Testis (tissue), 2 donors: ENCODE measurements at regions not wholly inside any gene's neighbourhood (a gene's known extent, or its start where the extent isn't known, plus 50 kb on each side); places are given as distances from the start of the nearest gene placed in this dataset.

Experiments
- DNase-seq: peaks from one replicate; pipeline ENCODE4 v3.0.0-alpha.2; 2019
- H3K27ac ChIP-seq, 2 donors: fragments of 200-600 bp; sonication (generic); one replicate each; pipeline ENCODE4 v1.5.1; 2019
- H3K27me3 ChIP-seq: fragments of 200-600 bp; sonication (generic); one replicate; pipeline ENCODE4 v1.5.1; 2019
- H3K36me3 ChIP-seq: fragments of 200-600 bp; sonication (generic); one replicate; pipeline ENCODE4 v1.5.1; 2017; ENCODE audit warnings: low read depth; ENCODE audit errors: missing control alignments
- H3K4me1 ChIP-seq: fragments of 200-600 bp; sonication (generic); one replicate; pipeline ENCODE4 v1.5.1; 2019
- H3K4me3 ChIP-seq, 2 donors: fragments of 200-600 bp; sonication (generic); one replicate each; pipeline ENCODE4 v1.5.1; 2017 to 2019
- H3K9me3 ChIP-seq: fragments of 200-600 bp; sonication (generic); one replicate; pipeline ENCODE4 v1.5.1; 2017
- POLR2A ChIP-seq: fragments of 450-650 bp; IDR thresholded peaks from one replicate; pipeline ENCODE4 v1.6.1; 2017; ENCODE audit warnings: antibody characterized with exemption, mild to moderate bottlenecking, moderate library complexity
- WGBS, 2 donors: methylation state at CpG; one replicate each; pipeline ENCODE4 v1.1.5; 2018; 5-methylcytosine and 5-hydroxymethylcytosine counted together
- intact Hi-C: fragments of 100-400 bp; cut with DNase I; formaldehyde crosslinking; loops from one replicate; pipeline ENCODE4 v1.15.1; 2023; ENCODE audit warnings: low total_unique reads
- TF ChIP-seq, protein P1 (sequence below), 3 experiments: fragments of 450-650 bp in 2 of 3; fragments of 200-600 bp in 1 of 3; sonication (generic) in 1 of 3; IDR thresholded peaks; one replicate each; pipeline ENCODE4 v1.5.1; 2016 to 2019; ENCODE audit warnings: antibody characterized with exemption in 3 of 3, mild to moderate bottlenecking in 2 of 3, moderate library complexity in 1 of 3

GRCh38 chr20:63070301-63070625 lies 63.5 kb upstream of the BHLHE23 start:
- 46 to 47% methylated on average over 3 of the region's 3 CpGs for WGBS, 2 donors
- TF ChIP-seq, protein P1, sequence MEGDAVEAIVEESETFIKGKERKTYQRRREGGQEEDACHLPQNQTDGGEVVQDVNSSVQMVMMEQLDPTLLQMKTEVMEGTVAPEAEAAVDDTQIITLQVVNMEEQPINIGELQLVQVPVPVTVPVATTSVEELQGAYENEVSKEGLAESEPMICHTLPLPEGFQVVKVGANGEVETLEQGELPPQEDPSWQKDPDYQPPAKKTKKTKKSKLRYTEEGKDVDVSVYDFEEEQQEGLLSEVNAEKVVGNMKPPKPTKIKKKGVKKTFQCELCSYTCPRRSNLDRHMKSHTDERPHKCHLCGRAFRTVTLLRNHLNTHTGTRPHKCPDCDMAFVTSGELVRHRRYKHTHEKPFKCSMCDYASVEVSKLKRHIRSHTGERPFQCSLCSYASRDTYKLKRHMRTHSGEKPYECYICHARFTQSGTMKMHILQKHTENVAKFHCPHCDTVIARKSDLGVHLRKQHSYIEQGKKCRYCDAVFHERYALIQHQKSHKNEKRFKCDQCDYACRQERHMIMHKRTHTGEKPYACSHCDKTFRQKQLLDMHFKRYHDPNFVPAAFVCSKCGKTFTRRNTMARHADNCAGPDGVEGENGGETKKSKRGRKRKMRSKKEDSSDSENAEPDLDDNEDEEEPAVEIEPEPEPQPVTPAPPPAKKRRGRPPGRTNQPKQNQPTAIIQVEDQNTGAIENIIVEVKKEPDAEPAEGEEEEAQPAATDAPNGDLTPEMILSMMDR (IDR thresholded peaks at IDR 0.05) = no peak
- no peak for TF ChIP-seq POLR2A

GRCh38 chr20:63068711-63069367 lies 62.1 kb upstream of the BHLHE23 start:
- Histone ChIP-seq H3K27ac (no peak overlapping the region), H3K4me1 (peaks cover 5% of the 10 kb centered on the region), H3K4me3 (no peak overlapping the region), H3K27me3 (no peaks in the 10 kb centered on the region), H3K9me3 (no peaks in the 10 kb centered on the region), H3K36me3 (no peaks in the 10 kb centered on the region)
- TF ChIP-seq, protein P1 (IDR thresholded peaks at IDR 0.05) = no peak
- TF ChIP-seq POLR2A = no peak
- intact Hi-C loops = no loop called here
- no peak for DNase-seq
- WGBS, 2 donors = 75 to 86% methylated on average over 5 to 10 of the region's 10 CpGs

More at GRCh38 chr20:63070301-63070625, 63.5 kb upstream of the BHLHE23 start:
- Histone ChIP-seq H3K36me3 (no peaks in the 10 kb centered on the region), H3K4me3 (no peak overlapping the region), H3K9me3 (no peaks in the 10 kb centered on the region), H3K27me3 (no peaks in the 10 kb centered on the region), H3K27ac (no peak overlapping the region), H3K4me1 (peaks cover 5% of the 10 kb centered on the region)
- DNase-seq = no peak
- intact Hi-C loops = no loop called here

DNA sequence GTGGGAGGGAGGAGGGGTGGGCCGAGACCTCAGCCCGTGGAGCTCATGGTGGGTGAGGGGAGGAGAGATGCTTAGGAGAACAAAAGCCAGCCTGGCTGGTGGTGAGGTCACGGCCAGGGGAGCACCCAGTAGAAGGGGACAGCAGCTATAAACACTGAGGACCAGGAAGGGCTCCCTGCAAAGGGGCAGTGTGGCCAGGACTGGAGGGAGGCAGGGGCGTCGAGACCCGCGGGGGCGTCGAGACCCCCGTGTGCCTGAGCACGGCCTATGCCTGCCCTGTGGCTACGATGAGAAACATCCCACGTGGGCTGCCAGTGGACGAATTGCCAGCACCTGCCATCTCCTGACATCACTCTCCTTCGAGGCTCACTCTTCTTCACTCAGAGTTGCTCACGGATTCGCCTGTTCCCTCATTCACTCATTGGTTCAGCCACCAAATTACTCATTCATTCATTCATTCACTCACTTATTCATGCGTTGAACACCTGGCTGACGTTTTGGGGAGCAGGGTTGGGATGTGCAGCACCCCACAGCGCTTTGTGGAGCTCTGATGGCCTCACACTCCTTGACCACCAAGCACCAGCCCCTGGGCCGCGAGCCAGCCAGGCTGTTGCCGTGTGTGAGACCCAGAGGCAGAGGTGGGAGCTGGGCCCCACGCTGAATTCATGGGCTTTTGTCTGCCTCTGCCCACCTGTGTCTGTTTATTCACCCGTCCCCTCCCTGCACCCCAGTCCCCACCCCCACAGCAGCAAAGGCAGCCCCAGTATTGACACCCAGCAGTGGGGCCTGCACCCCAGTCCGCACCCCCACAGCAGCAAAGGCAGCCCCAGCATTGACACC lies 61.2 kb upstream of the BHLHE23 start:
- Histone ChIP-seq H3K4me3 (no peak overlapping the region), H3K4me1 (peaks cover 5% of the 10 kb centered on the region), H3K36me3 (no peaks in the 10 kb centered on the region), H3K27me3 (no peaks in the 10 kb centered on the region), H3K9me3 (no peaks in the 10 kb centered on the region), H3K27ac (no peak overlapping the region)
- TF ChIP-seq POLR2A = no peak
- TF ChIP-seq, protein P1 (IDR thresholded peaks at IDR 0.05) = no peak
- intact Hi-C loops = no loop called here
- DNase-seq = no peak
- 77 to 78% methylated on average over 25 of the region's 26 CpGs for WGBS, 2 donors

DNA sequence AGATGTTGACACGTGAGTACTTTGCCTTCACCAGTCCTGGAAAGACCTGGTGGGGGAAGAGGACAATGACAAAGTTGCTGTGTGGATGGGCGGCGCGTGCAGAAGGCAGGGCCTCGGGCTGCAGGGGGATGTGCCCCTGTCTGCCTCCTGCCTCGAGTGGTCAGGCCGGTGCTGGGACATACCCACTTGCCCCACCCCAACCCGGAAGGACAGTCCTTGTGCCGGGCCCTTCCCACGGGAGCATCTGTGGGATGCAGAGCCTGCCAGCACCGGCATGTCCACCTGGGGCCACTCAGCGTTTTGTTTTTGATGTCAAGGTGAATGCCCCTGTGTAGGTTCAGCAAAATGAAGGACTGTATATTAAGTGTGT lies 60.5 kb upstream of the BHLHE23 start:
- H3K4me1 ChIP-seq = peaks cover 5% of the 10 kb centered on the region
- H3K4me3 ChIP-seq = no peak overlapping the region

More for the DNA sequence above, 60.5 kb upstream of the BHLHE23 start:
- H3K27ac ChIP-seq = no peak overlapping the region
- WGBS, 2 donors = 70 to 87% methylated on average over 6 to 12 of the region's 12 CpGs
- no peaks in the 10 kb centered on the region for H3K36me3 ChIP-seq
- no peaks in the 10 kb centered on the region for H3K27me3 ChIP-seq
- H3K9me3 ChIP-seq = no peaks in the 10 kb centered on the region
- TF ChIP-seq POLR2A = no peak
- TF ChIP-seq, protein P1 (IDR thresholded peaks at IDR 0.05) = no peak
- intact Hi-C loops = no loop called here
- no peak for DNase-seq
